DOHH2 (cell line): ENCODE measurements at regions not wholly inside any gene's neighbourhood (a gene's known extent, or its start where the extent isn't known, plus 50 kb on each side); places are given as distances from the start of the nearest gene placed in this dataset.

Experiments used
- H3F3A ChIP-seq: fragments of 200-600 bp; sonication (generic), shearing (Covaris generic); 2 replicates; pipeline ENCODE4 v1.6.0; 2016; ENCODE audit warnings: antibody characterized with exemption, mild to moderate bottlenecking; ENCODE audit not compliant: control insufficient read depth, insufficient read depth
- H3K27ac ChIP-seq: fragments of 200-600 bp; sonication (generic); 2 replicates; pipeline ENCODE4 v1.5.1; 2014; ENCODE audit warnings: low read depth, mild to moderate bottlenecking, low read length, moderate library complexity
- H3K27me3 ChIP-seq: fragments of 200-600 bp; sonication (generic); 2 replicates; pipeline ENCODE4 v1.6.1; 2014; ENCODE audit warnings: mild to moderate bottlenecking, low read length, mixed read lengths; ENCODE audit not compliant: control insufficient read depth
- H3K36me3 ChIP-seq: fragments of 200-600 bp; sonication (generic); 2 replicates; pipeline ENCODE4 v1.6.1; 2014; ENCODE audit warnings: mild to moderate bottlenecking, low read length, moderate library complexity, mixed read lengths; ENCODE audit not compliant: control insufficient read depth
- H3K4me1 ChIP-seq: fragments of 200-600 bp; sonication (generic); 2 replicates; pipeline ENCODE4 v1.6.1; 2014; ENCODE audit warnings: mild to moderate bottlenecking, low read length, mixed read lengths; ENCODE audit not compliant: control insufficient read depth
- H3K4me2 ChIP-seq: fragments of 200-600 bp; sonication (generic); 2 replicates; pipeline ENCODE4 v1.6.0; 2014; ENCODE audit warnings: mild to moderate bottlenecking, low read length, moderate library complexity
- H3K4me3 ChIP-seq: fragments of 200-600 bp; sonication (generic); 2 replicates; pipeline ENCODE4 v1.5.1; 2014; ENCODE audit warnings: mild to moderate bottlenecking, low read length, mixed read lengths
- H3K79me2 ChIP-seq: fragments of 200-600 bp; sonication (generic); 2 replicates; pipeline ENCODE4 v1.6.1; 2014; ENCODE audit warnings: mild to moderate bottlenecking, low read length, mixed read lengths; ENCODE audit not compliant: control insufficient read depth
- H3K9me2 ChIP-seq: fragments of 200-600 bp; sonication (generic); replicated peaks from 2 replicates; pipeline ENCODE4 v1.6.1; 2014; ENCODE audit warnings: mild to moderate bottlenecking, low read length, mixed read lengths; ENCODE audit not compliant: control insufficient read depth
- H3K9me3 ChIP-seq: fragments of 200-600 bp; sonication (generic); 2 replicates; pipeline ENCODE4 v1.6.1; 2014; ENCODE audit warnings: antibody characterized with exemption, low read length, mixed read lengths; ENCODE audit not compliant: control insufficient read depth, insufficient read depth
- H4K20me1 ChIP-seq: fragments of 200-600 bp; sonication (generic); 2 replicates; pipeline ENCODE4 v1.6.0; 2014; ENCODE audit warnings: low read depth, mild to moderate bottlenecking, antibody characterized with exemption, low read length, moderate library complexity; ENCODE audit not compliant: control insufficient read depth, insufficient read depth
- CTCF ChIP-seq: fragments of 200-600 bp; sonication (generic); IDR thresholded peaks from one replicate; pipeline ENCODE4 v1.5.1; 2014; ENCODE audit warnings: antibody characterized with exemption, mild to moderate bottlenecking, low read depth, low read length; ENCODE audit not compliant: poor library complexity, severe bottlenecking
- EZH2phosphoT487 ChIP-seq: fragments of 200-600 bp; sonication (generic); IDR thresholded peaks from 2 replicates; pipeline ENCODE4 v1.6.1; 2017; ENCODE audit warnings: borderline replicate concordance, mild to moderate bottlenecking, antibody characterized with exemption, low read length, moderate library complexity, mixed read lengths

DNA sequence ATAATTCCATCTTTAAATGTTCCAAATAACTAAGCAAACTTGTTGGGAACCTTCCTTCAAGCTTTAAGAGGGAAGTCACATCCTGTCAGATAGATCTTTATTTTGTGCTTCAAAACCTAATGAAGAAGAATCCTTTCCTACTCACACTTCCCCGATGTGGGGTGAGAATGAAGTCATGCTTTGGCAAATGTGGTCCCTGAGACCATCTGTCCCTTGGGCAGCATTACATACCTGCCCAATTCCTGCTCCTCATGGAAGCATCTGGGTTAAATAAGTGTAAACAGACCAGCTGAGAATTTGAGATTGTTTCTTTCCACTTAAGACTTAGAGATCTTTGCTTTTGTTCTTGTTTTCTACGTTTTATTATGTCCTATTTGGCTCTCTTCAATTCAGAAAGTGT lies 606.0 kb upstream of the TMEM132C start:
- Histone ChIP-seq H3K4me2 (no peak overlapping the region), H3K27ac (no peak overlapping the region), H4K20me1 (no peaks in the 10 kb centered on the region), H3F3A (no peaks in the 10 kb centered on the region), H3K4me3 (no peak overlapping the region), H3K9me2 (no peaks in the 10 kb centered on the region), H3K79me2 (no peaks in the 10 kb centered on the region), H3K27me3 (no peaks in the 10 kb centered on the region), H3K36me3 (no peaks in the 10 kb centered on the region), H3K9me3 (no peaks in the 10 kb centered on the region; the same call in 1 of the 2 replicates), H3K4me1 (no peaks in the 10 kb centered on the region)
- TF ChIP-seq CTCF: no peak
- no peak for TF ChIP-seq EZH2phosphoT487

DNA sequence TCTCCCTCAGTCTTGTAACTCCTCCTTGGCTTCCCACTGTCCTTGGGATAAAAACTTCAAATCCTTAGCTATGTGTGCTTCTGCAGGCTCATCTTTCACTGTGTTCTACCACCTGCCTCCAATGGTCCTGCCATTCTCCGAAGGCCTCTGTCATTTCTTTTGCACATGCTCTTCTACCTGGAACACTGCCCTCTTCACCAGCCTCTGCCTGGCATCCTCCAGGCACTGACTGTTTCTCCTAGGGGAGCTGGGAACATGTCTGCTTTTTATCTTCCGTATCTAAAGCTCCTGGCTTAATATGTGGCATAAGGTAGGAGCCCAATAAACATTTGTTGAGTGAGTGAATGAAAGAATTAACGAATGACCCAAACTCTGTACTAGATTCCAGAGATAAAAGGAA lies 603.3 kb upstream of the TMEM132C start:
- Histone ChIP-seq H3K4me3 (no peak overlapping the region), H3K79me2 (no peaks in the 10 kb centered on the region), H3K4me1 (no peaks in the 10 kb centered on the region), H3K27ac (no peak overlapping the region), H3K4me2 (no peak overlapping the region), H3K9me2 (no peaks in the 10 kb centered on the region), H4K20me1 (no peaks in the 10 kb centered on the region), H3F3A (no peaks in the 10 kb centered on the region), H3K36me3 (no peaks in the 10 kb centered on the region), H3K27me3 (no peaks in the 10 kb centered on the region), H3K9me3 (no peaks in the 10 kb centered on the region; the same call in 1 of the 2 replicates)
- no peak for TF ChIP-seq EZH2phosphoT487
- no peak for TF ChIP-seq CTCF

GRCh38 chr12:127664901-127665300 lies 602.1 kb upstream of the TMEM132C start:
- H3K4me2 ChIP-seq: no peak overlapping the region
- H3K4me1 ChIP-seq: no peaks in the 10 kb centered on the region
- H3F3A ChIP-seq: no peaks in the 10 kb centered on the region
- no peak overlapping the region for H3K27ac ChIP-seq
- no peaks in the 10 kb centered on the region for H3K36me3 ChIP-seq
- H3K9me2 ChIP-seq: no peaks in the 10 kb centered on the region
- H4K20me1 ChIP-seq: no peaks in the 10 kb centered on the region
- H3K9me3 ChIP-seq: no peaks in the 10 kb centered on the region; the same call in 1 of the 2 replicates
- TF ChIP-seq CTCF: no peak
- no peak for TF ChIP-seq EZH2phosphoT487
- no peak overlapping the region for H3K4me3 ChIP-seq
- no peaks in the 10 kb centered on the region for H3K27me3 ChIP-seq
- no peaks in the 10 kb centered on the region for H3K79me2 ChIP-seq
